ENCODE measurements at regions not wholly inside any gene's neighbourhood (a gene's known extent, or its start where the extent isn't known, plus 50 kb on each side); places are given as distances from the start of the nearest gene placed in this dataset.

- H3K9me3 ChIP-seq (ENCODE audit: low read length): no peaks in the 10 kb centered on the region
- TF ChIP-seq CTCF (IDR thresholded peaks at IDR 0.05; ENCODE audit: low read length) (no peak), EZH2 (IDR thresholded peaks at IDR 0.05; ENCODE audit: borderline replicate concordance, low read length) (no peak)
- H3K4me1 ChIP-seq (ENCODE audit: insufficient read depth, low read length, severe bottlenecking): no peaks in the 10 kb centered on the region
- no peak overlapping the region for H3K4me2 ChIP-seq (ENCODE audit: low read length)
- H3K36me3 ChIP-seq (ENCODE audit: insufficient read depth, low read length): no peaks in the 10 kb centered on the region
- no peaks in the 10 kb centered on the region for H3K27me3 ChIP-seq (ENCODE audit: insufficient read depth, low read length)
- H3K79me2 ChIP-seq (ENCODE audit: insufficient read depth, low read length): no peaks in the 10 kb centered on the region
- no peaks in the 10 kb centered on the region for H3K9me2 ChIP-seq (ENCODE audit: low read depth, low read length)
- no peak overlapping the region for H2AFZ ChIP-seq (ENCODE audit: low read length)
- no peaks in the 10 kb centered on the region for H3F3A ChIP-seq (ENCODE audit: insufficient read depth, low read length)
- no peak overlapping the region for H3K9ac ChIP-seq (ENCODE audit: low read length)
- H3K27ac ChIP-seq (ENCODE audit: low read depth, low read length, poor library complexity, severe bottlenecking): no peak overlapping the region
- no peaks in the 10 kb centered on the region for H4K20me1 ChIP-seq (ENCODE audit: insufficient read depth, low read length)
- H3K4me3 ChIP-seq (ENCODE audit: low read depth, low read length, poor library complexity, severe bottlenecking): no peak overlapping the region
Observed at GRCh38 chr10:3716093-3716492, 68.9 kb downstream of the KLF6 start.

- H3F3A ChIP-seq (ENCODE audit: insufficient read depth, low read length): no peaks in the 10 kb centered on the region
- TF ChIP-seq EZH2 (IDR thresholded peaks at IDR 0.05; ENCODE audit: borderline replicate concordance, low read length) (no peak), CTCF (IDR thresholded peaks at IDR 0.05; ENCODE audit: low read length) (no peak)
- no peak overlapping the region for H3K4me3 ChIP-seq (ENCODE audit: low read depth, low read length, poor library complexity, severe bottlenecking)
- H3K27ac ChIP-seq (ENCODE audit: low read depth, low read length, poor library complexity, severe bottlenecking): no peak overlapping the region
- no peak overlapping the region for H3K4me2 ChIP-seq (ENCODE audit: low read length)
- no peaks in the 10 kb centered on the region for H3K4me1 ChIP-seq (ENCODE audit: insufficient read depth, low read length, severe bottlenecking)
- H3K79me2 ChIP-seq (ENCODE audit: insufficient read depth, low read length): no peaks in the 10 kb centered on the region
- H3K36me3 ChIP-seq (ENCODE audit: insufficient read depth, low read length): no peaks in the 10 kb centered on the region
- no peaks in the 10 kb centered on the region for H4K20me1 ChIP-seq (ENCODE audit: insufficient read depth, low read length)
- no peak overlapping the region for H2AFZ ChIP-seq (ENCODE audit: low read length)
- no peaks in the 10 kb centered on the region for H3K27me3 ChIP-seq (ENCODE audit: insufficient read depth, low read length)
- no peaks in the 10 kb centered on the region for H3K9me2 ChIP-seq (ENCODE audit: low read depth, low read length)
- no peaks in the 10 kb centered on the region for H3K9me3 ChIP-seq (ENCODE audit: low read length)
- H3K9ac ChIP-seq (ENCODE audit: low read length): no peak overlapping the region
Observed at GRCh38 chr10:3714967-3715366, 70.0 kb downstream of the KLF6 start.

DNA sequence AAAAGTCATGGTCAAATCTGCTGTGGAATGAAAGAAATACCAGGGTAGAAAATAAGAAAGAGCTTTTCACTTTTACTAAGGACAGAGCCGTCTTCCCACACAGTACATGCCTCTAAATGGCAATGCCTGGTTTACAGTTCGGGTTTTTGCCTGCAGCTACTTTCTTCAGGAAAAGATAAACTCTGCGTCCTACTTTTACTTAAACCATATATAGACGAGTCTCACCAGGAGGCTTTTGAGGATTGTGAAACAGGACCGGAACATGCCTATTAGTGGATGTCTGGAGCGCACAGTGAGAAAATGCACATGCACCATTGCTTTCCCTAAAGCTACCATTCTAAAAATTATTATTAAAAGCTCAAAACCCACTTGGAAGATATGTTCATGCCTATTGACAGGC is 70.5 kb downstream of the KLF6 start:
- H3K36me3 ChIP-seq (ENCODE audit: insufficient read depth, low read length): no peaks in the 10 kb centered on the region
- TF ChIP-seq CTCF (IDR thresholded peaks at IDR 0.05; ENCODE audit: low read length) (no peak), EZH2 (IDR thresholded peaks at IDR 0.05; ENCODE audit: borderline replicate concordance, low read length) (no peak)
- no peak overlapping the region for H3K4me2 ChIP-seq (ENCODE audit: low read length)

More for the DNA sequence above, 70.5 kb downstream of the KLF6 start:
- H3K27me3 ChIP-seq (ENCODE audit: insufficient read depth, low read length): no peaks in the 10 kb centered on the region
- no peaks in the 10 kb centered on the region for H3K79me2 ChIP-seq (ENCODE audit: insufficient read depth, low read length)
- no peak overlapping the region for H2AFZ ChIP-seq (ENCODE audit: low read length)
- no peak overlapping the region for H3K9ac ChIP-seq (ENCODE audit: low read length)
- no peaks in the 10 kb centered on the region for H4K20me1 ChIP-seq (ENCODE audit: insufficient read depth, low read length)
- no peaks in the 10 kb centered on the region for H3K9me3 ChIP-seq (ENCODE audit: low read length)
- H3K9me2 ChIP-seq (ENCODE audit: low read depth, low read length): no peaks in the 10 kb centered on the region
- no peak overlapping the region for H3K4me3 ChIP-seq (ENCODE audit: low read depth, low read length, poor library complexity, severe bottlenecking)
- no peaks in the 10 kb centered on the region for H3K4me1 ChIP-seq (ENCODE audit: insufficient read depth, low read length, severe bottlenecking)
- H3K27ac ChIP-seq (ENCODE audit: low read depth, low read length, poor library complexity, severe bottlenecking): no peak overlapping the region
- H3F3A ChIP-seq (ENCODE audit: insufficient read depth, low read length): no peaks in the 10 kb centered on the region
